ENCODE measurements at regions not wholly inside any gene's neighbourhood (a gene's known extent, or its start where the extent isn't known, plus 50 kb on each side); places are given as distances from the start of the nearest gene placed in this dataset.
A peak's percentile ranks its signal among the peaks of the same experiment; 100 is the strongest.
"Not testable (repeated sequence)": the region's sequence is repeated elsewhere in the genome, so short reads cannot be mapped to it uniquely, and the experiment has no call there.

DNA sequence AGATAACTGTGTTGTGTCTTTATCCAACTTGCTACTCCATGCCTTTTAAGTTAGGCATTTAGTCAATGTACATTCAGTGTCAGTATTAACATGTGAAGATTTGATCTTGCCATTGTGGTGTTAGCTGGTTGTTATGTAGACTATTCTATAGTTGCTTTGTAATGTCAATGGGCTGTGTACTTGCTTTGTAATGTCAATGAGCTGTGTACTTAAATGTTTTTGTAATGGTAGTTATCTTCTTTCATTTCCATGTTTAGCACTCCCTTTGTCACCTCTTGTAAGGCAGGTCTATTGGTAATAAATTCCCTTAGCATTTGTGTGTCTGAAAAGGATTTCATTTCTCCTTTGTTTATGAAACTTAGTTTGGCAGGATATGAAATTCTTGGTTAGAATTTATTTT, 53.4 kb downstream of the MC4R start:
- no peak for DNase-seq (ENCODE audit: low read depth in 2 of 2)

DNA sequence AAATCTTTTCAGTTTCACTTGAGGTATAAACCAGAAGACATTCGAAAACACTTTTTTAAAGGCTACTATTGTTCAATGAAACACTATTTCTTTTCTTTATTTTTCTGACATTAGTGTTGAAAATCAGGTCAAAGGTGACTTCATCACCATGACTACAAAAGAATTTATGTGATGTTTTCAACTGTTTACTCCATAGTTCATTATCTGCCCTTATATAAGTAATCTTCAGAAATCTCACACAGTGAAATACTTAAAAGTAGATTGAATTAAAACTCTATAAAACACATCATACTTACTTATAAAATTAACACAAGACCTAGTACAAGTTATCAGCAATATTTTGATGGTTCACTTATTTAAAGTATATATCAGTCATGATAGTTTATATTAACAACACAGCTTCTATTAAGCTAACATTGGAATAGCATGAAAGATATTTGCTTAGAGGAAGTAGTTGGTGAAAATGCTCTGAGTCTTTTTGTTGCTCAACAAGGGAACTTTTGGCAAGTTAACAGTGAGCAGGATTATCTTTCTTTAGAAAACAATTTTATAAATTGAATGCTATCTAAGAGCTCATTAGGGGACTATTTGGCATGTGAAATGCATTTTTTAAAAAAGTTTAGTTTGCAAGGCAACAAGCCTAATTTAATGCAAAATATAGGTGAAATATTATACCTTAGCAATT, 60.8 kb downstream of the MC4R start:
- no peak for DNase-seq (ENCODE audit: low read depth in 2 of 2)

DNA sequence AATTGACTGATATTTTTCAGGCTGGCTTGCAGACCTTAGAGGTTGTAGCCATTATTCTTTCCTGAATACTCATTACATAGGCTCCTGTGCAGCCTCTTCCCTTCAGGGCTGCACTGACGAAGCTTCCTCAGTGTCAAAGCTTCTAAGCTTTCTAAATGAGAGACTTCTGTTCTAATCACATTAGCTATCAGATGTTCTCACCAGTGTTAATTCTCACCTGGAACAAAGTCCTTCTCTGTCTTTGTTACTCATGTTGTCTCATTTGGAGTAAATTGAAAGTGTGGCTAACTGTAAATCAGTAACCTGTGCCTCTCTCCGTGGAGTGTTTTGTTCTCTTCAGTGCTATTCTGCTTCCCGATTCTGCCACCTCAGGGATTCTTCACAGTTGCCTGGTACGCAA, 76.9 kb downstream of the MC4R start:
- no peak for DNase-seq (ENCODE audit: low read depth in 2 of 2)

DNA sequence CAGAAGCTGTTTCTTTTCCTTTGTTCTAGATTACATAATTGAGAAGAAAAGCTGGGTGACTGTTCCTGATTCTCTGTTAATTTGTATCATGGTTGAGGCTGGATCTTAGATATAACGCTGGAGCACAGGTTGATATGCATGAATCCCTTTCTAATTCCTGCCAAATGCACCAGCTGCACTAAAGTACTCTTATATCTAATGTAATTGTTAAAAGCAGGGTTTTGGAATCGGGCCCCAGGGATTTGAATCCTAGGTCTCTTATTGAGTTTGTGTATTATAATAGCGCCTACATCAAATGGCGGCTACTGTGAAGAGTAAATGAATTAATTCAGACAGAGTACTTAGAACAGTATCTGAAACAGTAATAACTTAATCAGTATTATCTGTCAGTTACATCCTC, 80.4 kb downstream of the MC4R start:
- DNase-seq (ENCODE audit: low read depth in 2 of 2) = no peak

DNA sequence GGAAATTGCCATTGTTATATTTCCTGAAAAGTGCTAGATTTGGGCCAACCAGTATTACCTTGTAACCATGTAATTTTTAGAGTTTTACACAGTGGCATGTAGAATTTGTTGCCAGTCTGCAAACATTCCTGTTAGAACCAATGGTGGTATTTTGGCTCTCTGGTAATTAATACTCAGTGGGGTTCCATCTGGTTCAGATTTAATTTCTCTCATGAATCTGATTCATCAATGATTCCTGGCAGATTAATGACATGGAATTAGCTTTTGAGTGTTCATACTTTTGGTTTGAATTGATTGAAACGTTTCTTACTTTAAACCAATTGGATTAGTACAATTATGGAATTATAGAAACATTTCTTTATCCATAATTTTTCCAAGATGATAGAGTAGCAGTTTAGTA, 93.2 kb downstream of the MC4R start:
- peak; percentile 46 to 50 for DNase-seq (ENCODE audit: low read depth in 2 of 2)

DNA sequence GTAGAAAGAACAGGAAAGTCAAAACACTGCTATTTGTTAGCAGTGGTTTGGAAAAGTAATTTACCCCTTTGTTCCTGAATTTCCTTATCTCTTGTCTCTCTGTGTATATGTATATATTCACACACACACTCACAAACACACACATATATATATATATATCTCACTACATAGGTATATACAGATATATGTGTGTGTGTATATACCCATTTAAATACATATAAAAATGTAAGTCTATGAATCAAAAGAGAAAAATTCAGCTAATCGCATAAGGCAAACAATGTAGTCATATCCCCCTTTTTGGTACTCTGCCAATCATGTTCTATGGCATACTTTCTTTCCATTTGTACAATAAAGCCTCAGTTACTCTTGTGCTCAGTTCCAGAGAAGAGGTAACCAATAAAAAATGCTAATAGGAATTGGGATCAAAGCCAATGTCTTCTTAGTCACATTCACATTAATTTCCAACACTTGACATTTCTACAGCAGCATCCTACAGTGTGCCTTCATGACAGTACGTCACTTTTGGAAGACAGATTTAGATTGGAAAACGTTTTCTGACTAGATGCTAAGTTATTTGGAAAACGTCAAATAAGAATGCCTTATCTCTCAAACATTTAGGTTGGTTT, 94.6 kb downstream of the MC4R start:
- peak; percentile 77 for DNase-seq (ENCODE audit: low read depth in 2 of 2)

DNA sequence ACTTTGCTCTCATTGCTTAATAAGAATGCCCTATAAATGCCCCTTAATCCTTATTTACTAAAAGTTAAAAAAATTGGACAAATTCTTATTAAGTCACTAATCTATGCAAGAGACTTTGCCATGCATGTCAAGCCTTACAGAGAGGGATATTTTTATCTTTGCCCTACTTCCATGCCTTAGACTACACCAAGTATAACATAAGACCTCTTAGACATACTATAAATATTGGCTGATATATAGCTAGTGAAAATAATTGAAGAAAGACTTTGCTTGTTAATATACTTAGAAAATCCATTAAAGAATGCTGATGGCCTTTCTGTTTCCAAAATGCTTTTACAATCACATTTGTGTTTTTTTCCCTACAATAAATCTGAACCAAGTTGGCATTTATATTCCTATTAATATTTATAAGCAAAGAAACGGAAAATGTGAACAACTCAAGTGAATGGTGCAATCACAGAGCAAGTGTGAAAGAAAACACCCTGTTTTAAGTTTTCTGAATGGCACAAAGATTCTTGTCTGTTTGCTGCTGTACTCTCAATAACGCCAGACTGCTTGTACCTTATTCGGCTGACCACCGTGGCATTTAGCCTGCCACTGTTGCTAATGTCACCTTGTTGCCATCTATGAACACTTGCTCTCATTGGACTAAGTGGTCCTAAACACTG, 105.0 kb downstream of the MC4R start:
- no peak for DNase-seq (ENCODE audit: low read depth in 2 of 2)

DNA sequence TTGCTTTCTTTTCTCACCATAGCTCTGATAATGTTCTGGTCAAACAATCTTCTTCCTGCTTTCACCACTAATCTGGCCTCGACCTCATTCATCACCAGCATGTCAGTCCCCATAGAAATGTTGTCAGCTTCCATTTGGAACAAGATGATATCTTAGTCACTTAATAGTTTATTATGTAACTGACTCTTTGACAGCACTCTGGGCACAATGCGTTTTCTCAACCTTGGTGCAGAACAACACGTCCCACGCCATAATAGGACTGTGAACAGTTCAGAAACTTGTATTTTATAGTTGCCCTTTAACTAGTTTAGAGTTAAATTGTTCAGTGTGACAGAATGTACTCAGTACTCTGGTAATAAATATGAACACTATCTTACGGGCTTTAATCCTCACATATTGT, 106.0 kb downstream of the MC4R start:
- no peak for DNase-seq (ENCODE audit: low read depth in 2 of 2)

DNA sequence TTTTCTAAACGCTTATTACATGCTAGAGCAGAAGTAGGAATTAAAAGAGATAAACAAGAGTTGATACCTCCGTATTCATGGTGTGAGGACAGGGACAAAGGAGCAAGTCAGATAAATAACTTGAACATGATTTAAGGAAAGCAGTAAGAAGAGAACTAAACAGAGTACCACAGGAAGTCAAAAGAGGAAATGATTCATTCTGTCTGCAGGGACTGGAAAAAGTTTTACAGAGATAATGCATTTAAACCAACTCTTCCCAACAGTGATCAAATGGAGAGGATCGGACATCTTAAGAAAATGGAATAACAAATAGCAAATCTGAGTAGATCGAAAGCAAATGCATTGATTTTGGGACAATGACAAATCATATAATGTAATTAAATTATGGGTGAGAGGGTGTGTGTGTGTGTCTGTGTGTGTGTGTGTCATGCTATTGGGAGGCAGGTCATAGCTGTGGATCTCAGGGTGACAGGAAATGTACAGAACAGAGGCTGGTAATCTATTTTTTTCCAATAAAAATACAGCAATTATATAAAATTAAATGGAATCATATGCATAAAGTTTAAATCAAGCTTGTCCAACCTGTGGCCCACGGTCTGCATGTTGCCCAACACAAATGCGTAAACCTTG, 113.4 kb downstream of the MC4R start:
- DNase-seq (ENCODE audit: low read depth in 2 of 2) = no peak

DNA sequence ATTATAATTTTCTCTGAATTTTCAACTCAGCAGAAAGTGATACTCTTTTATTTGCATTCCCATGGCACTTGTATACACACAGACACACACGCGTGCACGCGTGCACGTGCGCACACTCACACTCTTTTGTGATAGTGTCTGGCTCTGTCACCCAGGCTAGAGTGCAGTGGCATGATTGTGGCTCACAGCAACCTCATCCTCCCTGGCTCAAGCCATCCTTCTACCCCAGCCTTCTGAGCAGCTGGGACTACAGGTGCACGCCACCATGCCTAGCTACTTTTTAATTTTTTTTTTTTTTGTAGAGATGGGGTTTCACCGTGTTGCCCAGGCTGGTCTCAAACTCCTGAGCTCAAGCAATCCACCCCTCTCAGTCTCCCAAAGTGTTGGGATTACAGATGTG, 123.2 kb downstream of the MC4R start:
- DNase-seq (ENCODE audit: low read depth in 2 of 2) = no peak

DNA sequence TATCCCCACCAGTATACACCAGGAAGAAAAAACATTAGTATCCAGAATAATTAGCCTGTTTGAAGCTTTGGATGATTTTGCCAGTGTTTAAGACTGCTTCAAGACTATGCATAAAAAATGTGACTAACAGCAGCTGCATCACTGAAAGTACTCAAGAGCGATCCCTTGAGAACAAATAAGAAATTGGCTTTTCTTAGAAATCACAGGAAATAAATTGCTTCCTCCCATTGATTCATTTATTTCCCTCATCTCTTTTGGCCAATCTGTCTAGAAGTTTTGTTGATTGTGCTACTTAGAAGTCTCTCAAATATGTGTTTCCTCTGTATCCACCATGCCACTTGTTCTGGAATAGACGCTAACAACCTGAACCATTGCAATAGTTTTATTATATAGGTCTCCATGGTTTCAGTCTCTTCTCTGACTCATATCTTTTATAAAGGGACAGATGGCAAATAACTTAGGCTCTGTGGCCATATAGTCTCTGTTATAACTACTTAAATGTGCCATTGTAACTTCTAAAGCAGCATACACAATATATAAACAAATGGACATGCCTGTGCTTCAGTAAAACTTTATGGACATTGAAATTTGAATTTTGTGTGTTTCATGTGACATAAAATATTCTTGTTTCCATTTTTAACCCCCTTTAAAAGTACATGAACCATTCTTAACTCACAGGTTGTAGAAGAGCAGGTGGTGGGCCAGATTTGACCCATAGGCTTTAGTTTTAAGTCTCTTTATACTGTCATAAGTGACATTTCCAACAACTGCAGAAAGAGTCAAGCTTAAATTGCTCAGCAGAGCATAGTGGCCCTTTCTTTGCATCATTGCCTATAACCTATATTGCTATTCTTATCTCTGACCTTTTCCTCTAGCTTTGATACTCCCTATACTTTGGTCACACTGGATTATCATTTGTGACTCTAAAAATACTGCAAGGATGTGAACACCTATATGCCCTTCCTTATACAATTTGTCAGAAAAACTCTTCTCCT, 123.9 kb downstream of the MC4R start:
- DNase-seq (ENCODE audit: low read depth in 2 of 2) = no peak

DNA sequence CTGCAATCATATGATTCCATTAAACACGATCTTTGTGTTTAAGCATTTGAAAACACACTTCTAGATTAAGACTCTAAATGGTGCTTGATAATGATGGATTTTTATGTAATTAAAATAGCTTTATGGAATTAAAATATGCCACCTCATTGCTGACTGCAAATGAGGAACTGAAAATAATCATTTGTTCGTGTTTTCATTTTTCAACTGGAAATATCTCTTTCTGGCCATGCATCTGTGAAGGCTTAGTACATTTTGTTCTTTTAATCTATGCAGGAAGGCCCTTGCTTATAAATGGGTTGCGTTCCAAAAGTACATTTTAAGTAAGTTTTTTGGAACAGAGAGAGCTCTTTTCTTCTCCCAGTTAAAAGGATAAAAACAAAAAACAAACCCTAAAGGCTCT, 125.5 kb downstream of the MC4R start:
- DNase-seq (ENCODE audit: low read depth in 2 of 2) = no peak

DNA sequence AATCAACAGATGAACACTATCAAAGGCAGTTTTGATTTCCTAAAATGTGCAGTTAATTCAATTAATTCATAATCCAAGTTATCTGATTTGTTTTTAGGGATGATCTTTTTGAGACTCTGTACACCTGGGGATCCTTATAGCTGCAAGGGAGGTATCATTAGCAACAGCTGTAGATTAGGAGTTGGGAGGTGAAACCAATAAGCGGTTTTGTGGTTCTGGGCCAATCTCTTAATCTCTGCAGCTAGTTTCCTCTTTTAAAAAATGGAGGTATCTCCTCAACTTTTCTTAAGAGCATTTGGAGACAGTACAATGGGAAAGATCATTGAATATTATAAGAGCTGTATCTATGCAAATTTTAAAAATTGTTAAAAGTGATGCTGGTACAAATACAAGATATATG, 126.0 kb downstream of the MC4R start:
- DNase-seq (ENCODE audit: low read depth in 2 of 2) = no peak

DNA sequence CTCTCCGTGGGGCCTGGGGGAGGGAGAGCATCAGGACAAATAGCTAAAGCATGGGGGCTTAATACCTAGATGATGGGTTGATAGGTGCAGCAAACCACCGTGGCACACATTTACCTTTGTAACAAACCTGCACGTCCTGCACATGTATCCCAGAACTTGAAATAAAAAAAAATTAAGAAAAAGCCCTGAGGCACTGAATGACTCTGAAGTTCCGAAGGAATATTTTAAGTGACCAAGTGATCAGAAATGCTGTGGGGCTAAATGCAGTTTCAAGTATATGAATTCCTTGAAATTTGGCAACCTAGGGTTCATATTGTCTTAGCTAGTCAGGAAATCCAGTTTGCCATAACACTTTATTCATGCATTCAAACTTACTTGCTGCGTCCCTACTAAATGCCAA, 127.5 kb downstream of the MC4R start:
- DNase-seq (ENCODE audit: low read depth in 2 of 2) = no peak

DNA sequence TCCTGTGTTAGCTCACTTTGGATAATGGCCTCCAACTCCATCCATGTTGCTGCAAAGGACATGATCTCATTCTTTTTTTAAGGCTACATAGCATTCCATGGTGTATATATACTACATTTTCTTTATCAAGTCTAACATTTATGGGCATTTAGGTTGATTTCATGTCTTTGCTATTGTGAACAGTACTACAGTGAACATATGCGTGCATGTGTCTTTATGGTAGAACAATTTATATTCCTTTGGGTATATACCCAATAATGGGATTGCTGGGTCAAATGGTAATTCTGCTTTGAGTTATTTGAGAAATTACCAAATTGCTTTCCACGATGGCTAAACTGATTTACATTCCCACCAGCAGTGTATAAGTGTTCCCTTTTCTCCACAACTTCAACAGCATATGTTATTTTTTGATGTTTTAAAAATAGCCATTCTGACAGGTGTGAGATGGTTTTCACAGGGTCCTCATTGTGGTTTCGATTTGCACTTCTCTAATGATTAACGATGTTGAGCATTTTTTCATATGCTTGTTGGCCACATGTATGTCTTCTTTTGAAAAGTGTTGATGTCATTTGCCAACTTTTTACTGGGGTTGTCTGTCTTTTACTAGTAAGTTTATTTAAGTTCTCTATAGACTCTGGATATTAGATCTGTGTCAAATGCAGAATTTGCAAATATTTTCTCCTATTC, 133.4 kb downstream of the MC4R start:
- DNase-seq (ENCODE audit: low read depth in 2 of 2) = not testable (repeated sequence)

DNA sequence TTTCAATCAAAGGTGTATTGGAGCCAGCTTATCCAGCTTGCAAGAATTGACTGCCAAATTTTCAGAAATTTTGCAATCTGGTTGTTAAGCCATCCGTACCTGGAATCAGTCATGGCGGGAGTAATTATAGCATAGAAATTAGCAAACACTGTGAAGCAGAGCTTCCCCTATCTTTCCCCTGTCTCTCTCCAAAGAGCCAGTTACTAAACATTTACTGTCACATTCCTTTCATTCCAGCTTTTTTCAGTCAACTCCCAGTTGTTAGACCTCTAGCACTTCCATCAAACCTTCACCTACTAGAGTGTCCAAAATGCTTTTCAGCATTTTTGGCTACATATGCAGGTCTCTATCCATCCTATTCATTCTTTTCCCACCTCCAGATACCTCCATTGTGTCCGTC, 137.4 kb downstream of the MC4R start:
- no peak for DNase-seq (ENCODE audit: low read depth in 2 of 2)

DNA sequence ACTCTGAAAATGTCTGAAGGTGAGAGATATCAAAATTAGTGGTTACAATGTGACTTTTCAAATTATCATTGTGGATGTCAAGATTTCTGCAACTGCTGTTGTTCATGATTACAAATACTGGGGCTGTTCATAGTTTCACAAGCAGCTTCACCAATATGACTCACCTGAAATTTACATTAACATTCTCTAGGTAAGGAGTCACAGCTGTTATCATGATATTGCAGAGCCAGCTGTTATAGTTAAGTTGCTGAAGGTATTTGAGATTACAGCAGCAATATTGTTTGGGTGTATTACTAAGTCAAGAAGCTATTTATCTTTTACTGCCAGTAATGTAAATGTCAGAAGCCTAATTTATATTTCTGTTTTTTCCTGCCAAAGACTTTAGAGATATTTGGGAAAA, 140.0 kb downstream of the MC4R start:
- peak; percentile 12 to 16 for DNase-seq (ENCODE audit: low read depth in 2 of 2)

DNA sequence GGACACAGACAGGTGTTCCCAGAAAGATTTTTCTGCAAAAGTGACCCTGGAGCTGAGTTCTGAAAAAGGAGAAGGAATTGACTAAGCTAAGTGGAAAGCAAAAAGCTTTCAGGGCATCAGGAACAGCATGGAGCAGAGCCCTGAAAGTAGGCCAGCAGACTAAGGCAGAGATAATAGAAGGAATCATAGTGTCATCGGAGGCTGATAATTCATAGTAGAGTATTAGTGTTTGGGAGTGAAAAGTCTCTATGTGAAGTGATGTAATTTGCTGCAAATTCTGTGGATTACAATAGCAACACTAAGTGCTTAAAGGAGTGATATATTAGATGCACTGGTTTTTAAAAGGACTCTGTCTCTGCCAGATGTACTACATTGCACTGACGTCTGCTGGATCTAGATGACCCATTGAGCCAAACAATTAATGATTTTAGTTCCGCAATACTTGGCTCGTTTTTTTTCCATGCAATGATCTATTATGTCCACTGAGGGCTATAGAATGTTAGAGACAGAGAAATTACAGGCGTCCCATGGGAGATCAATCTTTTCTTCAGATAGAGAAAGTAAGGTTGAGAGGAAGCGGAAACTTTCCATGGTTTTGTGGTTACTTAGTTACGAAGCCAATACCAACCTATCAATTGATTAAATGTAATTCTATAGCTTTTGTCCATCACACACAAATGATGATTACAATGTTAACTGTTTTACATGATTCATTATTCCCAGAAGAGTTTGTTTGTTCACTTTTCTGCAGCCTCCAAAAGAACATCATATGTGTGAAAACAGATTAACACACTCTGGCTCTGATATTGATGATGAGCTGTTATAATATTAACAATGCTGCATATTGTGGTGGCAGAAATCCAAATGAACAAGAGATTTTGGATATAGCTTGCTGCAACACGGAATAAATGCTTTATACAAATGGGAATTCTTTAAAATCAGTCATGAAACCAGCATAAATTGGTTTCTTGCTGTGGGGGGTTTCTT, 143.7 kb downstream of the MC4R start:
- DNase-seq (ENCODE audit: low read depth in 2 of 2) = no peak

DNA sequence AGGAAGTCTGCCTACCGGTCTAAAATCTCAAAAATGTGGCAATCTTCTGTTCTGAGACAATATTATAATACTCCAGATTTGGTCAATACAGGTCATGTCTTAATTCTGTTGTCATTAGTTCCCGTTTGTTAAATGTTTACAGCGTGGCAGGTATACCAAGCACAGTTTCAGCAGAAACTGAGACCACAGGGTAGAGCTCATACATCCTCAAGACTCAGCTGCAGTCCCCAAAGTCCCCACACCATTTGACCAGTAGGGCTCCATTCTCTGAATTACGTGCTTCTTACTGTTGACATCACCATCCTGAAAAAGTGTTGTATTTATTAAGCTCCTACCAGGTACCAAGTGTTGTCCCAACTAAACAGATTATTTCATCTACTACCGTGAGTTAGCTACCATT, 157.1 kb downstream of the MC4R start:
- DNase-seq (ENCODE audit: low read depth in 2 of 2) = no peak

DNA sequence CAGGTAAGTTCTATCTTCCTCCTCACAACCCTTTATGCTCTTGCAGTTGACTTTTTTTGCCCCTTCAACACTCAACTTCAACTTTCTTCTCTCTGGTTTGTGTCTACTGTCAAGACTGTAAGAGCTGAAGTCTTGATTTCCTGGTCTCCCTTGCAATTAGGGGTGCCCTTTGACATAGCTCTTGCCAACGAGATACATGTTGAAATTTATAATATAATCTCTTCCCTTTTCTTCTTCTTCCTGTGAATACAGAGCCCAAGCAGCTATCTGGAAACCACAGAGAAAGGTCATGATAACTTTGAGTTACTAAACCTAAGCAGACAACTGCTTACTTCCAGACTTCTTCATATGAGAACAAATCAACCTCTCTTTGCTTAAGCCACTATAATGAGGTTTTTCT, 163.5 kb downstream of the MC4R start:
- no peak for DNase-seq (ENCODE audit: low read depth in 2 of 2)

Data from fibroblast of skin of left quadriceps (primary cell).